WTC11 (cell line): ENCODE measurements at regions not wholly inside any gene's neighbourhood (a gene's known extent, or its start where the extent isn't known, plus 50 kb on each side); places are given as distances from the start of the nearest gene placed in this dataset.
A peak's percentile ranks its signal among the peaks of the same experiment; 100 is the strongest.

Source experiments
- ATAC-seq: fragments of 200-7000 bp; cut with Tn5 transposase; 2 replicates; pipeline ENCODE4 v1.10.0; 2021; ENCODE audit warnings: mild to moderate bottlenecking, moderate library complexity
- CTCF ChIA-PET: fragments of 300-600 bp; sonication (Branson Sonifier 250); formaldehyde crosslinking; loops from one replicate; lab custom pipeline; 2021; ENCODE audit warnings: antibody characterized with exemption; lab: Charles Lee
- POLR2A ChIA-PET: fragments of 350-600 bp; sonication (Branson Sonifier 250); formaldehyde crosslinking; loops from one replicate; lab custom pipeline; 2021; ENCODE audit warnings: antibody characterized with exemption; lab: Charles Lee
- DNase-seq: peaks from one replicate; pipeline ENCODE4 v3.0.0; 2021; ENCODE audit warnings: low spot score
- H3K27ac Mint-ChIP-seq: 2 replicates; pipeline ENCODE4 v1.8.0; 2021; ENCODE audit warnings: mixed read lengths
- H3K27me3 Mint-ChIP-seq: 2 replicates; pipeline ENCODE4 v1.8.0; 2021; ENCODE audit warnings: low read depth, mild to moderate bottlenecking, moderate library complexity, mixed read lengths
- H3K36me3 Mint-ChIP-seq: 2 replicates; pipeline ENCODE4 v1.8.0; 2021; ENCODE audit warnings: mixed read lengths
- H3K4me1 Mint-ChIP-seq: 2 replicates; pipeline ENCODE4 v1.8.0; 2022; ENCODE audit warnings: mixed read lengths
- H3K4me3 Mint-ChIP-seq: 2 replicates; pipeline ENCODE4 v1.8.0; 2021; ENCODE audit warnings: mild to moderate bottlenecking, moderate library complexity, mixed read lengths
- H3K9me3 Mint-ChIP-seq: 2 replicates; pipeline ENCODE4 v1.8.0; 2021; ENCODE audit warnings: mixed read lengths
- AFF4 ChIP-seq: sonication (generic); formaldehyde crosslinking; IDR thresholded peaks from 2 replicates; pipeline ENCODE4 v1.8.1; 2023; ENCODE audit warnings: mild to moderate bottlenecking, missing genetic modification reagents, borderline replicate concordance
- CDX4 ChIP-seq: fragments of 250-450 bp; sonication (Bioruptor Pico); IDR thresholded peaks from 2 replicates; pipeline ENCODE4 v1.9.0; 2021; ENCODE audit warnings: moderate library complexity, mild to moderate bottlenecking, inconsistent platforms, borderline replicate concordance
- FOXJ3 ChIP-seq: sonication (generic); formaldehyde crosslinking; IDR thresholded peaks from 2 replicates; pipeline ENCODE4 v1.9.0; 2021; ENCODE audit warnings: missing genetic modification reagents, mild to moderate bottlenecking, borderline replicate concordance
- FOXK1 ChIP-seq: sonication (generic); formaldehyde crosslinking; IDR thresholded peaks from 2 replicates; pipeline ENCODE4 v1.8.0; 2022; ENCODE audit warnings: mild to moderate bottlenecking, moderate library complexity, missing genetic modification reagents
- IRF2 ChIP-seq: sonication (generic); formaldehyde crosslinking; IDR thresholded peaks from 2 replicates; pipeline ENCODE4 v1.8.0; 2022; ENCODE audit warnings: low read depth, missing genetic modification reagents, borderline replicate concordance
- MYBL2 ChIP-seq: sonication (generic); formaldehyde crosslinking; IDR thresholded peaks from 2 replicates; pipeline ENCODE4 v1.8.1; 2023; ENCODE audit warnings: mild to moderate bottlenecking, moderate library complexity, missing genetic modification reagents
- NFATC4 ChIP-seq: fragments of 250-450 bp; sonication (Bioruptor Pico); IDR thresholded peaks from 2 replicates; pipeline ENCODE4 v1.9.0; 2021; ENCODE audit warnings: mild to moderate bottlenecking
- PREB ChIP-seq: sonication (generic); formaldehyde crosslinking; IDR thresholded peaks from 2 replicates; pipeline ENCODE4 v1.8.1; 2022; ENCODE audit warnings: mild to moderate bottlenecking, missing genetic modification reagents, moderate library complexity, borderline replicate concordance
- TEAD1 ChIP-seq: sonication (generic); formaldehyde crosslinking; IDR thresholded peaks from 2 replicates; pipeline ENCODE4 v1.8.0; 2022; ENCODE audit warnings: mild to moderate bottlenecking, missing genetic modification reagents
- TP53 ChIP-seq: sonication (generic); formaldehyde crosslinking; IDR thresholded peaks from 2 replicates; pipeline ENCODE4 v1.8.1; 2023; ENCODE audit warnings: mild to moderate bottlenecking, missing genetic modification reagents
- ZNF138 ChIP-seq: sonication (generic); formaldehyde crosslinking; conservative IDR thresholded peaks from 2 replicates; pipeline ENCODE4 v1.8.1; 2022; ENCODE audit warnings: mild to moderate bottlenecking, moderate library complexity, missing genetic modification reagents
- ZNF281 ChIP-seq: sonication (generic); formaldehyde crosslinking; IDR thresholded peaks from 2 replicates; pipeline ENCODE4 v1.8.0; 2023; ENCODE audit warnings: mild to moderate bottlenecking, missing genetic modification reagents
- ZNF317 ChIP-seq: sonication (generic); formaldehyde crosslinking; IDR thresholded peaks from 2 replicates; pipeline ENCODE4 v1.8.1; 2023; ENCODE audit warnings: low read depth, mild to moderate bottlenecking, moderate library complexity, missing genetic modification reagents, borderline replicate concordance
- ZNF396 ChIP-seq: fragments of 250-450 bp; sonication (Bioruptor Pico); IDR thresholded peaks from 2 replicates; pipeline ENCODE4 v1.8.0; 2021; ENCODE audit warnings: mild to moderate bottlenecking, moderate library complexity, borderline replicate concordance
- TF ChIP-seq, protein P1 (sequence below): sonication (generic); formaldehyde crosslinking; IDR thresholded peaks from 2 replicates; pipeline ENCODE4 v1.8.1; 2023; ENCODE audit warnings: mild to moderate bottlenecking, missing genetic modification reagents

GRCh38 chr1:81666586-81666985 lies 134.1 kb upstream of the ADGRL2 start (continued):
- TF ChIP-seq ZNF396 (CRISPR knock-in tag) (no peak), IRF2 (no peak), TP53 (CRISPR knock-in tag) (no peak), NFATC4 (CRISPR knock-in tag) (no peak), ZNF317 (CRISPR knock-in tag) (no peak), FOXK1 (no peak), TEAD1 (no peak), MYBL2 (CRISPR knock-in tag) (no peak), CDX4 (CRISPR knock-in tag) (no peak), FOXJ3 (no peak), PREB (no peak), AFF4 (CRISPR knock-in tag) (no peak), ZNF138 (no peak)
- TF ChIP-seq, protein P1, sequence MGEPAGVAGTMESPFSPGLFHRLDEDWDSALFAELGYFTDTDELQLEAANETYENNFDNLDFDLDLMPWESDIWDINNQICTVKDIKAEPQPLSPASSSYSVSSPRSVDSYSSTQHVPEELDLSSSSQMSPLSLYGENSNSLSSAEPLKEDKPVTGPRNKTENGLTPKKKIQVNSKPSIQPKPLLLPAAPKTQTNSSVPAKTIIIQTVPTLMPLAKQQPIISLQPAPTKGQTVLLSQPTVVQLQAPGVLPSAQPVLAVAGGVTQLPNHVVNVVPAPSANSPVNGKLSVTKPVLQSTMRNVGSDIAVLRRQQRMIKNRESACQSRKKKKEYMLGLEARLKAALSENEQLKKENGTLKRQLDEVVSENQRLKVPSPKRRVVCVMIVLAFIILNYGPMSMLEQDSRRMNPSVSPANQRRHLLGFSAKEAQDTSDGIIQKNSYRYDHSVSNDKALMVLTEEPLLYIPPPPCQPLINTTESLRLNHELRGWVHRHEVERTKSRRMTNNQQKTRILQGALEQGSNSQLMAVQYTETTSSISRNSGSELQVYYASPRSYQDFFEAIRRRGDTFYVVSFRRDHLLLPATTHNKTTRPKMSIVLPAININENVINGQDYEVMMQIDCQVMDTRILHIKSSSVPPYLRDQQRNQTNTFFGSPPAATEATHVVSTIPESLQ (CRISPR knock-in tag), result no peak

DNA sequence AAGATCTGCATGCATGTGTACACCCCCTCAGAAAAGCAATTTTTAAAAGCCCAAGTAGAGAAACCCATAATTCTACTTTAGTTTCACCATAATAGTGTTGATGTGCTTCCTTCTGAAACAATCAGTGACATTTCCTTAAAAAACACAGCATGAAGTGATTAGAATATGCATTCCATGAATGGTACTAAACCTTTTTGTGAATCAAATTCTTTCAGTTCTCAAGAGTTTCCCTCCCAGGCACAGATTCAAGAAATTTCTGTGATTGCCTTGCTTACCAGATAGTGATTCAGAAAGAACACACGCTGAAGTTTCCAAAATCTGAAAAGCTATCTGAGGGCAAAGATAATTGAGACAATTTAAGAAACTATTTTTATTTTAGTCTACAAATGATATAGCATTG lies 136.4 kb upstream of the ADGRL2 start:
- Mint-ChIP-seq H3K27me3 (no peaks in the 10 kb centered on the region), H3K9me3 (peaks cover 6% of the 10 kb centered on the region; the same call in 1 of the 2 replicates), H3K4me1 (peaks cover 60% of the 10 kb centered on the region), H3K27ac (peak overlapping the region; percentile 98), H3K36me3 (no peaks in the 10 kb centered on the region), H3K4me3 (peak overlapping the region; percentile 31)
- TF ChIP-seq FOXK1, result no peak
- TF ChIP-seq ZNF281, result no peak
- peak; percentile 15; the same call in 1 of the 2 replicates for TF ChIP-seq TEAD1
- ChIA-PET CTCF (no interaction called here), POLR2A (no interaction called here)
- DNase-seq, result no peak
- no peak for ATAC-seq
